HepG2 (cell line): ENCODE measurements at regions not wholly inside any gene's neighbourhood (a gene's known extent, or its start where the extent isn't known, plus 50 kb on each side); places are given as distances from the start of the nearest gene placed in this dataset.
"Not testable (repeated sequence)": the region's sequence is repeated elsewhere in the genome, so short reads cannot be mapped to it uniquely, and the experiment has no call there.

Experiments
- ATAC-seq: fragments of 200-7000 bp; cut with Tn5 transposase; 3 replicates; pipeline ENCODE4 v1.9.1; 2020; ENCODE audit warnings: mild to moderate bottlenecking, moderate library complexity
- BruUV-seq: library from RNA; stranded (reverse); fragments of 400-500 nt; replicated peaks from 2 replicates; lab custom pipeline; 2021; lab: Mats Ljungman, UMichigan
- CTCF ChIA-PET: fragments of 300-600 bp; formaldehyde crosslinking; extraction: SDS; loops from one replicate; lab custom pipeline; 2021; ENCODE audit warnings: low total read pairs, inconsistent platforms, low intra/inter-chr PET ratio; lab: Yijun Ruan, JAX
- POLR2A ChIA-PET: fragments of 350-600 bp; sonication (Branson Sonifier 250); formaldehyde crosslinking; loops from one replicate; lab custom pipeline; 2020; ENCODE audit warnings: antibody characterized with exemption, inconsistent platforms; lab: Yijun Ruan, JAX
- DNase-seq: peaks from one replicate; pipeline ENCODE4 v3.0.0-alpha.2; 2015; ENCODE audit warnings: low spot score
- FAIRE-seq: peaks from 3 replicates; lab custom pipeline; 2011; peaks lifted over from hg19 to GRCh38; lab: Jason Lieb, UNC
- H2AFZ ChIP-seq: one replicate; pipeline ENCODE4 v1.6.1; 2011; ENCODE audit warnings: low read length, inconsistent platforms
- H3K27ac ChIP-seq: fragments of 300-600 bp; 3 replicates; pipeline ENCODE4 v1.8.0; 2011; ENCODE audit warnings: mixed run types, mild to moderate bottlenecking, mixed read lengths, low read length, inconsistent platforms; ENCODE audit not compliant: insufficient read depth; ENCODE audit errors: extremely low read length
- H3K27me3 ChIP-seq, 2 experiments: fragments of 200-600 bp in 1 of 2; 2 replicates in 1 of 2; 3 replicates in 1 of 2; pipeline versions ENCODE4 v1.6.0 to v1.8.0; 2011; ENCODE audit warnings: low read length in 2 of 2, mild to moderate bottlenecking in 2 of 2, moderate library complexity in 2 of 2, inconsistent platforms in 1 of 2; ENCODE audit not compliant: insufficient read depth in 2 of 2, control insufficient read depth in 1 of 2
- H3K36me3 ChIP-seq, 2 experiments: fragments of 200-600 bp in 1 of 2; replicated peaks in 1 of 2; 2 replicates in 1 of 2; 3 replicates in 1 of 2; pipeline versions ENCODE4 v1.5.1 to v1.8.0; 2011; ENCODE audit warnings: low read length in 2 of 2, inconsistent platforms in 1 of 2; ENCODE audit not compliant: insufficient read depth in 2 of 2, control insufficient read depth in 1 of 2
- H3K4me1 ChIP-seq: 2 replicates; pipeline ENCODE4 v1.5.1; 2012; ENCODE audit warnings: low read length, inconsistent platforms; ENCODE audit not compliant: insufficient read depth
- H3K4me2 ChIP-seq: 2 replicates; pipeline ENCODE4 v1.6.0; 2011; ENCODE audit warnings: low read depth, low read length, inconsistent platforms
- H3K4me3 ChIP-seq, 3 experiments: fragments of 200-600 bp in 1 of 3; sonication (generic), shearing (Covaris generic) in 1 of 3; replicated peaks in 1 of 3; 2 replicates each; pipeline ENCODE4 v1.5.1; 2011 to 2016; ENCODE audit warnings: low read length in 3 of 3, inconsistent platforms in 2 of 3, low read depth in 2 of 3, mild to moderate bottlenecking in 2 of 3, control low read depth in 1 of 3, mixed read lengths in 1 of 3; ENCODE audit not compliant: insufficient read depth in 1 of 3
- H3K79me2 ChIP-seq: one replicate; pipeline ENCODE4 v1.6.1; 2011; ENCODE audit warnings: low read length, inconsistent platforms; ENCODE audit not compliant: insufficient read depth
- H3K9ac ChIP-seq: 2 replicates; pipeline ENCODE4 v1.6.0; 2011; ENCODE audit warnings: mild to moderate bottlenecking, low read depth, low read length, inconsistent platforms; ENCODE audit not compliant: insufficient read depth
- H3K9me3 ChIP-seq: 2 replicates; pipeline ENCODE4 v1.5.1; 2012; ENCODE audit warnings: mild to moderate bottlenecking, low read length
- H4K20me1 ChIP-seq: 2 replicates; pipeline ENCODE4 v1.6.0; 2011; ENCODE audit warnings: inconsistent platforms, mild to moderate bottlenecking, low read length, moderate library complexity; ENCODE audit not compliant: insufficient read depth
- MAZ ChIP-seq, 2 experiments: sonication (generic) in 1 of 2; formaldehyde crosslinking in 1 of 2; IDR thresholded peaks; 2 replicates each; pipeline versions ENCODE4 v1.5.0 to v1.6.1; 2012 to 2020; ENCODE audit warnings: low read depth in 2 of 2, mild to moderate bottlenecking in 2 of 2, borderline replicate concordance in 1 of 2, improper control_type of control experiment in 1 of 2, low read length in 1 of 2, missing genetic modification reagents in 1 of 2, moderate library complexity in 1 of 2
- RFX1 ChIP-seq: fragments of 450-650 bp; IDR thresholded peaks from 2 replicates; pipeline ENCODE4 v1.6.1; 2017
- WGBS: methylation state at CpG from one replicate; pipeline ENCODE4 v1.1.6; 2017; ENCODE audit warnings: low lambda C conversion rate; 5-methylcytosine and 5-hydroxymethylcytosine counted together
- in situ Hi-C: cut with HindIII; loops from 2 replicates; pipeline ENCODE4 v1.10.0; 2017; ENCODE audit warnings: low pct_unique_long_range_greater_than_20kb; ENCODE audit not compliant: extremely low pct_ligation_motif_present
- intact Hi-C: fragments of 100-400 bp; cut with micrococcal nuclease; formaldehyde crosslinking; loops from one replicate; pipeline ENCODE4 v1.10.0; 2022; ENCODE audit not compliant: unreplicated experiment

GRCh38 chr12:7591531-7591930 lies 74.2 kb downstream of the APOBEC1 start:
- H3K79me2 ChIP-seq = no peaks in the 10 kb centered on the region
- H3K27me3 ChIP-seq = no peaks in the 10 kb centered on the region
- ChIA-PET CTCF (no interaction called here), POLR2A (no interaction called here)
- no peaks in the 10 kb centered on the region for H3K4me1 ChIP-seq
- H4K20me1 ChIP-seq = no peaks in the 10 kb centered on the region
- TF ChIP-seq RFX1 = no peak
- TF ChIP-seq MAZ (IDR thresholded peaks at IDR 0.05; ENCODE audit: borderline replicate concordance, low read depth, low read length) = no peak
- no peak for TF ChIP-seq MAZ (CRISPR knock-in tag; IDR thresholded peaks at IDR 0.05; ENCODE audit: low read depth)
- in situ Hi-C loops = no loop called here
- H3K27ac ChIP-seq = no peak overlapping the region
- no peak for ATAC-seq
- 36% methylated on average over 4 of the region's 4 CpGs for WGBS
- no peak for FAIRE-seq
- H3K9me3 ChIP-seq = no peaks in the 10 kb centered on the region
- no peak overlapping the region for H3K4me2 ChIP-seq
- DNase-seq = no peak
- intact Hi-C loops = no loop called here
- no TSS peak for BruUV-seq
- no peaks in the 10 kb centered on the region for H3K36me3 ChIP-seq
- H2AFZ ChIP-seq = no peak overlapping the region
- H3K4me3 ChIP-seq = no peak overlapping the region
- no peak overlapping the region for H3K9ac ChIP-seq

DNA sequence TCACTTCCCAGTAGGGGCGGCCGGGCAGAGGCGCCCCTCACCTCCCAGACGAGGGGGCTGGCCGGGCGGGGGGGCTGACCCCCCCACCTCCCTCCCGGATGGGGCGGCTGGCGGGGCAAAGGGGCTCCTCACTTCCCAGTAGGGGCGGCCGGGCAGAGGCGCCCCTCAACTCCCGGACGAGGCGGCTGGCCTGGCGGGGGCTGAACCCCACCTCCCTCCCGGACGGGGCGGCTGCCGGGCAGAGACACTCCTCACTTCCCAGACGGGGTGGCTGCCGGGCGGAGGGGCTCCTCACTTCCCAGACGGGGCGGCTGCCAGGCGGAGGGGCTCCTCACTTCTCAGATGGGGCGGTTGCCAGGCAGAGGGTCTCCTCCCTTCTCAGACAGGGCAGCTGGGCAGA lies 75.6 kb downstream of the APOBEC1 start:
- FAIRE-seq, H3K9me3 ChIP-seq, H3K4me2 ChIP-seq, DNase-seq, intact Hi-C loops, POLR2A ChIA-PET, H2AFZ ChIP-seq, in situ Hi-C loops, CTCF ChIA-PET, BruUV-seq, H4K20me1 ChIP-seq, ATAC-seq, H3K27me3 ChIP-seq, H3K36me3 ChIP-seq, H3K27ac ChIP-seq, H3K9ac ChIP-seq, H3K4me3 ChIP-seq, H3K4me1 ChIP-seq, H3K79me2 ChIP-seq: not testable (repeated sequence)
- whole genome bisulfite sequencing = no CpG with 5 or more reads among the region's 27 CpGs
